ENCODE measurements at regions not wholly inside any gene's neighbourhood (a gene's known extent, or its start where the extent isn't known, plus 50 kb on each side); places are given as distances from the start of the nearest gene placed in this dataset.

- Histone ChIP-seq H3K36me3 (ENCODE audit: control insufficient read depth, insufficient read depth, low read length) (no peaks in the 10 kb centered on the region), H3K9me3 (ENCODE audit: control insufficient read depth, insufficient read depth, low read length) (no peaks in the 10 kb centered on the region), H3K27me3 (ENCODE audit: control insufficient read depth, insufficient read depth, low read length) (peaks cover 27% of the 10 kb centered on the region), H3K4me3 (ENCODE audit: low read depth, low read length) (peak overlapping the region; percentile 72), H3K27ac (ENCODE audit: low read depth, low read length) (no peak overlapping the region), H3K9ac (ENCODE audit: low read depth, low read length) (no peak overlapping the region), H3K4me1 (ENCODE audit: control insufficient read depth, insufficient read depth, low read length) (peaks cover 11% of the 10 kb centered on the region; the same call in 1 of the 2 replicates)
These were observed 103.0 kb downstream of the EDN3 start for GRCh38 chr20:59403261-59403961.

DNA sequence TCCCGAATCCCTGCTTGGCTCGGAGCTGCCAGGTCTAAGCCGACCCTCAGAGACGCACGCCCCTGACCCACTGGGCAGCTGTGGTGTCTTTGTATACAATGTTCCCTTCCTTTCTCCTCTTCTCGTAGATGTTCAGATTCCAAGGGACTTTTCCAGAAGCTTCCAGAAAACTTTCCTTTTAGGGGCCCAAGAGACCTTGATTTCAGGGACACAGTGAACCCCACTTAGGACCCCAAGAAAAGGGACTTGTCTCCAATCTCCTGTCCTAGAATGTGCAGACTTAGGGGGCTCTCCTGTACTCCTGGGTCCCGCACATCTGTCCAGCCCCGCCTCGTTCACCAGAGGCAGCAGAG, 103.5 kb downstream of the EDN3 start:
- peak overlapping the region; percentile 17; the same call in 1 of the 2 replicates for H3K4me3 ChIP-seq (ENCODE audit: low read depth, low read length)
- peaks cover 11% of the 10 kb centered on the region; the same call in 1 of the 2 replicates for H3K4me1 ChIP-seq (ENCODE audit: control insufficient read depth, insufficient read depth, low read length)
- peaks cover 27% of the 10 kb centered on the region for H3K27me3 ChIP-seq (ENCODE audit: control insufficient read depth, insufficient read depth, low read length)
- no peak overlapping the region for H3K27ac ChIP-seq (ENCODE audit: low read depth, low read length)
- H3K36me3 ChIP-seq (ENCODE audit: control insufficient read depth, insufficient read depth, low read length), result no peaks in the 10 kb centered on the region
- no peaks in the 10 kb centered on the region for H3K9me3 ChIP-seq (ENCODE audit: control insufficient read depth, insufficient read depth, low read length)
- H3K9ac ChIP-seq (ENCODE audit: low read depth, low read length), result no peak overlapping the region

- Histone ChIP-seq H3K27ac (ENCODE audit: low read depth, low read length) (no peak overlapping the region), H3K9ac (ENCODE audit: low read depth, low read length) (no peak overlapping the region), H3K4me3 (ENCODE audit: low read depth, low read length) (no peak overlapping the region), H3K27me3 (ENCODE audit: control insufficient read depth, insufficient read depth, low read length) (peaks cover 27% of the 10 kb centered on the region), H3K4me1 (ENCODE audit: control insufficient read depth, insufficient read depth, low read length) (peaks cover 11% of the 10 kb centered on the region; the same call in 1 of the 2 replicates), H3K36me3 (ENCODE audit: control insufficient read depth, insufficient read depth, low read length) (no peaks in the 10 kb centered on the region), H3K9me3 (ENCODE audit: control insufficient read depth, insufficient read depth, low read length) (no peaks in the 10 kb centered on the region)
These were observed 104.3 kb downstream of the EDN3 start for GRCh38 chr20:59404749-59405148.

DNA sequence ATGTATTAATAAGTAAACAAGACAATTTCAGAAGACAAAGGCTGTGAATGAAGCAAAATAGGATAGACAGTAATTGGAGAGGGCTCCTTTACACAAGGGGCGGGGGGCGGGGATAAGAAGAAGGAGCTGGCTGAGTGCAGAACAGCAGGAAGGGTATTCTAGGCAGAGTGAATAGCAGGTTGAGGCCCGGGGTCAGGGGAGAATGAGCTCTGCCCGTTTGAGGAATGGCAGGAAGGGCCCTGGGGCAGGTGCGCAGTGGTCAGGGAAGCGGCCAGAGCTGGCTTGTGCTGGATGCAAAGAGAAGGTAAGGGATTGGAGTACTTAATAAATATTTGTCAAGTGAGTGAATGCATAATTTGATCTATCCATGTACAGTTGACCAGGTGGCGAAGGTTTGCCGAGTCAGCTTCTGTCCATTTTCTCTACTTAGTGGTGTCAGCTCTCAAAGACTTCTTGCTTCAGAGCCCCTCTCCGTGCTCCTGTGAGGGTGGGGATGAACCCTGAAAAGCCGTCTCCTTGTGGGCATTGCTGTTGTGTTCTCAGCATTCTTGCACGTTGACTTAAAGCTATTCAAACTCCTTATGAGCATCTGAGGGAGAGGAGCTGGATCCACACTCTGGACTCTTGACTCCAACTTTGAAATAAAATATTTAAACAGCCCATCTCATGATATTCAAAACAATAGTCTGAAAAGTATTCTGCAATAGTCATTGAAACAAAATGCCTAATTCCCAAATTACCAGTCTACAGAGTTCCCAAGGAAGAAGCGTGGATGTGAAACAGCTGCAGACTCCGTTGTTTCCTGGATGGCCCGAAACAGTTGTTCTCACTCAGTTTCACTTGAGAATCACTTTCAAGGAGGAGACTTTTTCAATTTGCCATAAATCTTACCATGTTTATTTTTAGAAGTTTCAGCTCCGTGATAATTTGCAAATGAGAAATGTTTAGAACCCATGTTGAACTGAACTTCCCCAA, 105.1 kb downstream of the EDN3 start:
- H3K27ac ChIP-seq (ENCODE audit: low read depth, low read length), result no peak overlapping the region
- H3K36me3 ChIP-seq (ENCODE audit: control insufficient read depth, insufficient read depth, low read length), result no peaks in the 10 kb centered on the region
- H3K4me3 ChIP-seq (ENCODE audit: low read depth, low read length), result no peak overlapping the region
- peaks cover 11% of the 10 kb centered on the region; the same call in 1 of the 2 replicates for H3K4me1 ChIP-seq (ENCODE audit: control insufficient read depth, insufficient read depth, low read length)
- peaks cover 27% of the 10 kb centered on the region for H3K27me3 ChIP-seq (ENCODE audit: control insufficient read depth, insufficient read depth, low read length)
- no peaks in the 10 kb centered on the region for H3K9me3 ChIP-seq (ENCODE audit: control insufficient read depth, insufficient read depth, low read length)
- no peak overlapping the region for H3K9ac ChIP-seq (ENCODE audit: low read depth, low read length)

DNA sequence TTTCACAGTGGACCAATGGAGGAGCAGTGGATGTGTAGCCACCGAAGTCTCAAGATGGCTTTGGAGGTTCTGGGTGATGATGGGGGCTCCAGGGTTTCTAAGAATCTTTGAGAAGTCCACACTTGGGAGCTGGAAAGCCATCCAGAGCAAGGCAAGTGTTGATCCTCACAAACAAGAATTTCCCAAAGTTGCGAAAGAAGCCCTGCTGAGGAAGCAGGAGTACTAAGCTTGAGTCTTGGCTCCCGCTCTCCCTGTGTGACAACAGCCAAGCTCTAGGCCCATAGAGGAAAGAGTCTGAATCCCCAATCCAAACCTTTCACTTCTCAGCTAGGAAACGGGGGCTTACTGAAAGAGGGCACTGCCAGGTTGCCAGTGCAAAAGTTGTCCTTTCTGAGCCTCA, 106.0 kb downstream of the EDN3 start:
- Histone ChIP-seq H3K9me3 (ENCODE audit: control insufficient read depth, insufficient read depth, low read length) (no peaks in the 10 kb centered on the region), H3K27me3 (ENCODE audit: control insufficient read depth, insufficient read depth, low read length) (peaks cover 27% of the 10 kb centered on the region), H3K27ac (ENCODE audit: low read depth, low read length) (no peak overlapping the region)

GRCh38 chr20:59411170-59411569, 110.8 kb downstream of the EDN3 start:
- H3K36me3 ChIP-seq (ENCODE audit: control insufficient read depth, insufficient read depth, low read length), result no peaks in the 10 kb centered on the region

More for the DNA sequence above, 106.0 kb downstream of the EDN3 start:
- Histone ChIP-seq H3K4me3 (ENCODE audit: low read depth, low read length) (no peak overlapping the region), H3K36me3 (ENCODE audit: control insufficient read depth, insufficient read depth, low read length) (no peaks in the 10 kb centered on the region), H3K4me1 (ENCODE audit: control insufficient read depth, insufficient read depth, low read length) (peaks cover 11% of the 10 kb centered on the region; the same call in 1 of the 2 replicates), H3K9ac (ENCODE audit: low read depth, low read length) (no peak overlapping the region)

GRCh38 chr20:59411589-59411988, 111.2 kb downstream of the EDN3 start:
- no peaks in the 10 kb centered on the region for H3K27me3 ChIP-seq (ENCODE audit: control insufficient read depth, insufficient read depth, low read length)
- no peaks in the 10 kb centered on the region for H3K4me1 ChIP-seq (ENCODE audit: control insufficient read depth, insufficient read depth, low read length)
- H3K4me3 ChIP-seq (ENCODE audit: low read depth, low read length), result no peak overlapping the region
- H3K27ac ChIP-seq (ENCODE audit: low read depth, low read length), result no peak overlapping the region
- H3K36me3 ChIP-seq (ENCODE audit: control insufficient read depth, insufficient read depth, low read length), result no peaks in the 10 kb centered on the region
- no peaks in the 10 kb centered on the region for H3K9me3 ChIP-seq (ENCODE audit: control insufficient read depth, insufficient read depth, low read length)
- no peak overlapping the region for H3K9ac ChIP-seq (ENCODE audit: low read depth, low read length)

More at GRCh38 chr20:59411170-59411569, 110.8 kb downstream of the EDN3 start:
- no peak overlapping the region for H3K9ac ChIP-seq (ENCODE audit: low read depth, low read length)
- no peaks in the 10 kb centered on the region for H3K27me3 ChIP-seq (ENCODE audit: control insufficient read depth, insufficient read depth, low read length)
- no peak overlapping the region for H3K27ac ChIP-seq (ENCODE audit: low read depth, low read length)
- no peaks in the 10 kb centered on the region for H3K9me3 ChIP-seq (ENCODE audit: control insufficient read depth, insufficient read depth, low read length)
- H3K4me1 ChIP-seq (ENCODE audit: control insufficient read depth, insufficient read depth, low read length), result no peaks in the 10 kb centered on the region
- H3K4me3 ChIP-seq (ENCODE audit: low read depth, low read length), result no peak overlapping the region

- H3K36me3 ChIP-seq (ENCODE audit: control insufficient read depth, insufficient read depth, low read length), result no peaks in the 10 kb centered on the region
- no peak overlapping the region for H3K27ac ChIP-seq (ENCODE audit: low read depth, low read length)
- H3K4me3 ChIP-seq (ENCODE audit: low read depth, low read length), result no peak overlapping the region
- no peak overlapping the region for H3K9ac ChIP-seq (ENCODE audit: low read depth, low read length)
- H3K27me3 ChIP-seq (ENCODE audit: control insufficient read depth, insufficient read depth, low read length), result no peaks in the 10 kb centered on the region
- H3K4me1 ChIP-seq (ENCODE audit: control insufficient read depth, insufficient read depth, low read length), result no peaks in the 10 kb centered on the region
- H3K9me3 ChIP-seq (ENCODE audit: control insufficient read depth, insufficient read depth, low read length), result no peaks in the 10 kb centered on the region
These were observed 111.8 kb downstream of the EDN3 start for GRCh38 chr20:59412181-59412580.

GRCh38 chr20:59412875-59413284, 112.5 kb downstream of the EDN3 start:
- Histone ChIP-seq H3K9ac (ENCODE audit: low read depth, low read length) (no peak overlapping the region), H3K4me3 (ENCODE audit: low read depth, low read length) (no peak overlapping the region), H3K9me3 (ENCODE audit: control insufficient read depth, insufficient read depth, low read length) (no peaks in the 10 kb centered on the region), H3K27me3 (ENCODE audit: control insufficient read depth, insufficient read depth, low read length) (no peaks in the 10 kb centered on the region), H3K36me3 (ENCODE audit: control insufficient read depth, insufficient read depth, low read length) (no peaks in the 10 kb centered on the region), H3K4me1 (ENCODE audit: control insufficient read depth, insufficient read depth, low read length) (no peaks in the 10 kb centered on the region), H3K27ac (ENCODE audit: low read depth, low read length) (no peak overlapping the region)

- H3K27me3 ChIP-seq (ENCODE audit: control insufficient read depth, insufficient read depth, low read length), result no peaks in the 10 kb centered on the region
- H3K4me3 ChIP-seq (ENCODE audit: low read depth, low read length), result no peak overlapping the region
- no peaks in the 10 kb centered on the region for H3K4me1 ChIP-seq (ENCODE audit: control insufficient read depth, insufficient read depth, low read length)
- no peaks in the 10 kb centered on the region for H3K36me3 ChIP-seq (ENCODE audit: control insufficient read depth, insufficient read depth, low read length)
- H3K27ac ChIP-seq (ENCODE audit: low read depth, low read length), result no peak overlapping the region
- no peak overlapping the region for H3K9ac ChIP-seq (ENCODE audit: low read depth, low read length)
- no peaks in the 10 kb centered on the region for H3K9me3 ChIP-seq (ENCODE audit: control insufficient read depth, insufficient read depth, low read length)
These were observed 113.0 kb downstream of the EDN3 start for GRCh38 chr20:59413326-59413865.
